ENCODE measurements at regions not wholly inside any gene's neighbourhood (a gene's known extent, or its start where the extent isn't known, plus 50 kb on each side); places are given as distances from the start of the nearest gene placed in this dataset.
"Not testable (repeated sequence)": the region's sequence is repeated elsewhere in the genome, so short reads cannot be mapped to it uniquely, and the experiment has no call there.

DNA sequence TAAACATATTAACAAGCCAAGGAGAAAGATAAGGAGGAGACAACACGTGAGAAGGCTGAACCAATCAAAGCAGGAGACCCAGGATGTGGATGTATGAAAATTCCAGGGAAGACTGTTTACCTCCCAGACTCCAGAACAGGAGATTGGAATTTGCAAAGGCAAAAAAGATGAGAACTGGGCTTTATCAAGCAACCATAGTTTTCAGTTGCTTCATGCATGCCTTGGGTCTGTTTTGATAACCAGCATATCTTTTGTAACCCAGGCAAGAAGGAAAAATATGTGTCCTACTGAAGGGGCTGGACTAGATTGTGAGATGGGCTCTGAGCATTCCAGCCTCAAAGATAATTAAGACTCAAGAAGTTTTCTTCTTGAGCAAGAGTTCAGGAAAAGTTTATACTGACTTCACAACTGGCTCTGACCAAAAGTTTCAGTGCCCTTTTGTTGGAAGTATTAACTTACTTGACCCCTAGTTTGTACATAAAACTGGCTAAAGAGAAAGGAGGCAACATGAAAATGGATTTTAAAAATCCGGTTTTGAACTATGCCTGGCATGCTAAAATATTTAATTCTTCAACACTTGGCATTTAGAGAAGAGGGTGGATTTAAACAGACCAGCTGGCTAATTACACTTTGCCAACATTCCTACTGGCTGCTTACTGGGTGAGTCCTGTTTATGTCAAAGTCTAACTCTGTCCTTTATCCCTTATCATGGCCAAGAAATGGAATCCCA is 79.3 kb upstream of the CD28 start:
- H3K27ac ChIP-seq (ENCODE audit: low read length), result peak overlapping the region; percentile 69
- peak; percentile 78 for DNase-seq
- H3K9me3 ChIP-seq (replicated peaks; ENCODE audit: control insufficient read depth, low read depth, low read length), result no peaks in the 10 kb centered on the region
- no peak overlapping the region for H3K4me3 ChIP-seq (ENCODE audit: low read length)
- H3K27me3 ChIP-seq (ENCODE audit: control insufficient read depth, insufficient read depth, low read length), result no peaks in the 10 kb centered on the region
- WGBS (ENCODE audit: insufficient coverage), result 29% methylated on average over 1 of the region's 2 CpGs
- H3K4me1 ChIP-seq (ENCODE audit: control insufficient read depth, insufficient read depth, low read length), result peaks cover 23% of the 10 kb centered on the region
- H3K36me3 ChIP-seq (ENCODE audit: control insufficient read depth, insufficient read depth, low read length), result no peaks in the 10 kb centered on the region

- Histone ChIP-seq H3K9me3 (replicated peaks; ENCODE audit: control insufficient read depth, low read depth, low read length) (no peaks in the 10 kb centered on the region), H3K36me3 (ENCODE audit: control insufficient read depth, insufficient read depth, low read length) (no peaks in the 10 kb centered on the region), H3K4me3 (ENCODE audit: low read length) (no peak overlapping the region), H3K27ac (ENCODE audit: low read length) (no peak overlapping the region), H3K27me3 (ENCODE audit: control insufficient read depth, insufficient read depth, low read length) (no peaks in the 10 kb centered on the region), H3K4me1 (ENCODE audit: control insufficient read depth, insufficient read depth, low read length) (peaks cover 23% of the 10 kb centered on the region)
- 100% methylated on average over 1 of the region's 2 CpGs for WGBS (ENCODE audit: insufficient coverage)
- DNase-seq, result no peak
Observed at GRCh38 chr2:203629699-203630098, 76.7 kb upstream of the CD28 start.

DNA sequence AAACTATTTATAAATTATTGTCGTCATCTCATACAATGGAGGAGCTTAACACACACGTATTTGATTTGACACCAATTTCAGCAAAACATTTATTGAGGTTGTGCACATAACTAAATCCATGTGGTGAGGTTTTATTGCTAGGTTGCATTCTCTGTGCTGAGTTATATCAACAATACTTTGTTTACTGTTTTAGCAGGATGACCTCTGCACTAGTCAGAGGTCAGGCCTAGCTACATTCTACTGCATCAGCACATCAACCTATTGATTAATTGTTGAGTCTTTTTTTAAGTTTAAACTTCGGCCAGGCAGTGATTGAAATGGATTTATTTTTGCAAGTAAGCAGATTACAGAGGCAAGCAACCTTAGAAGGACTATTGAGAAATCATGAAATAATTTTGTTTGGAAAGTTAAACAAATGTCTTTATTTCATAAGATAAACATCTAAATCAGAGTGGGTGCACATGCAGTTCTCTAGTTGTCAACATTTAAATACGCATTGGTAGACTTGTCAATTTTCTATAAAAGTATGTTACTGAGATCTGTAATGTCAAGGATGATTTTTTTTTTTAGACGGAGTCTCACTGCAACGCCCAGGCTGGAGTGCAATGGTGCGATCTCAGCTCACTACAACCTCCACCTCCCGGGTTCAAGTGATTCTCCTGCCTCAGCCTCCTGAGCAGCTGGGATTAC is 75.2 kb upstream of the CD28 start:
- no peaks in the 10 kb centered on the region for H3K36me3 ChIP-seq (ENCODE audit: control insufficient read depth, insufficient read depth, low read length)
- H3K27ac ChIP-seq (ENCODE audit: low read length), result no peak overlapping the region
- peaks cover 16% of the 10 kb centered on the region for H3K4me1 ChIP-seq (ENCODE audit: control insufficient read depth, insufficient read depth, low read length)
- no peaks in the 10 kb centered on the region for H3K9me3 ChIP-seq (replicated peaks; ENCODE audit: control insufficient read depth, low read depth, low read length)
- H3K27me3 ChIP-seq (ENCODE audit: control insufficient read depth, insufficient read depth, low read length), result no peaks in the 10 kb centered on the region
- DNase-seq, result no peak
- WGBS (ENCODE audit: insufficient coverage), result 100% methylated on average over 1 of the region's 8 CpGs
- no peak overlapping the region for H3K4me3 ChIP-seq (ENCODE audit: low read length)

DNA sequence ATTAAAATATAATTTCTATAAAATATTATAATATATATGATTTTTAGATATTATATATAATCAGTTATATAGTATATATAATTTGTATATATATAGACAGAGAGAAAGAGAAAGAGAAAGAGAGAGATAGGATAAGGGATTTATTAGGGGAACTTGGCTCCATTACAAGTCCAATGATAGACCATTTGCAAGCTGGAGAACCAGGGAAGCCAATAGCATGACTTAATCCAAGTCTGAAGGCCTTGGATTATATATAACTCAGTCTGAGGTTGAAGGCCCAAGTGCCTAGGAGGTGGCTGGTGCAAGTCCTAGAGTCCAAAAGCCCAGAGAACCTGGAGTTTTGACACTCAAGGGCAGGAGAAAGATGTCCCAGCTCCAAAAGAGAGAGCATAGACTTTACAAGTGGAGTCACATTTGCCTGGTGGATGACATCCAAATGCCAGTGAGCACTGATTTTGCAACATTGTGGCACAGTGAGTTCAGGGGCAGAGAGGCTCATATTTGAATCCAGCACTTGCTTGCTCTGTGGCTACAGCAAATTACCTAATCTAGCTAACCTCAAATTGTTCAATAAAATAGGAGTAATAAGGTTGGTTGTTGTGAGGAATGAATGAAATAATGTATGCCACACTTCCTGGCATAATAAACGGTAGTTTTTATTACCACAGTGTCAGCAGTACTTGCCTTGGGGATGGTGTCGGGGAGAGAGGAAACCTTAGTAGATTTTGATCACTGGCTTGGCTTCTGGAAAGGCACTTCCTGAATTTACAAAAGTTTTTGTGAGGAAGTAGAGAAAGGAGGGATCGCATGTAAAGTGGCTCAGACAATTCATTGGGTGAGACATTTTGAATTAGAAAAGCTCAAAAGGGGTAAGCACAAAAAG is 69.6 kb upstream of the CD28 start:
- no peaks in the 10 kb centered on the region for H3K27me3 ChIP-seq (ENCODE audit: control insufficient read depth, insufficient read depth, low read length)
- H3K4me3 ChIP-seq (ENCODE audit: low read length), result no peak overlapping the region
- peak; percentile 37 for DNase-seq
- no peaks in the 10 kb centered on the region for H3K36me3 ChIP-seq (ENCODE audit: control insufficient read depth, insufficient read depth, low read length)
- no peaks in the 10 kb centered on the region for H3K9me3 ChIP-seq (replicated peaks; ENCODE audit: control insufficient read depth, low read depth, low read length)
- WGBS (ENCODE audit: insufficient coverage), result 55% methylated on average over 2 of the region's 3 CpGs
- peak overlapping the region; percentile 35 for H3K27ac ChIP-seq (ENCODE audit: low read length)
- H3K4me1 ChIP-seq (ENCODE audit: control insufficient read depth, insufficient read depth, low read length), result peaks cover 4% of the 10 kb centered on the region

DNA sequence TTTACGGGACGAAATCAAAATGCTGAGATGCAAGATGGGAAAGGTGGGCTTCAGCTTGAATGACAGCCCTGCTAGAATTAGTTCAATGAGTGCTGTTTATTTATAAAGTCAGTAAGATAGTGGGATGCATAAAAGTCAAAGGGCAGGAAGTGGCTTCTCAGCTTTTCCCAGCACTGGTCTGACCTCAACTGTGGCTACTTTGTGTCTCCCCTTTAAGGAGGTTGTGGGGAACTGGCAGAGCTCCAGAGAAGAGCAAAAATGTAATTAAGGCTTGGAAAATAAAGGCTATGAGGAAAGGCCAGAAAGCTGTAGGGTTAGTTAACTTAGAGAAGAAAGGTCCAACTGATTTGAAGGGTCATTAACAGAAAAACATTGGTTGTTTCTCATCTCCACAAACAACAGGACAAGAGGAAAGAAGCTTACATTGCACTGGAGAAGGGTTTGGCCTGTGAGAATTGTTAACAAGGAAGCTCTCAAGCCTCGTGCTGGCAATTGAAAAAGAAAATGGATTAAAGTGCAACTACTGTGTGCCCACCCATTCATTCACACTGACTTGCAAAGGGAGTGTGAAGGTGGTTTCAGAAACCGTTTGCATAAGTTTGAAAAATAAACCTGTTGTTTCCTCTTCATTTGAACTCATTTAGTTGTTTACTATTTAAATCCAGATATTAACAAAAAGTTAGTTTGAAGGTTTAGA is 68.8 kb upstream of the CD28 start:
- Histone ChIP-seq H3K9me3 (replicated peaks; ENCODE audit: control insufficient read depth, low read depth, low read length) (no peaks in the 10 kb centered on the region), H3K4me1 (ENCODE audit: control insufficient read depth, insufficient read depth, low read length) (peaks cover 4% of the 10 kb centered on the region), H3K36me3 (ENCODE audit: control insufficient read depth, insufficient read depth, low read length) (no peaks in the 10 kb centered on the region), H3K27me3 (ENCODE audit: control insufficient read depth, insufficient read depth, low read length) (no peaks in the 10 kb centered on the region), H3K27ac (ENCODE audit: low read length) (peak overlapping the region; percentile 35), H3K4me3 (ENCODE audit: low read length) (no peak overlapping the region)
- DNase-seq, result no peak
- 82% methylated on average over 2 of the region's 4 CpGs for WGBS (ENCODE audit: insufficient coverage)

DNA sequence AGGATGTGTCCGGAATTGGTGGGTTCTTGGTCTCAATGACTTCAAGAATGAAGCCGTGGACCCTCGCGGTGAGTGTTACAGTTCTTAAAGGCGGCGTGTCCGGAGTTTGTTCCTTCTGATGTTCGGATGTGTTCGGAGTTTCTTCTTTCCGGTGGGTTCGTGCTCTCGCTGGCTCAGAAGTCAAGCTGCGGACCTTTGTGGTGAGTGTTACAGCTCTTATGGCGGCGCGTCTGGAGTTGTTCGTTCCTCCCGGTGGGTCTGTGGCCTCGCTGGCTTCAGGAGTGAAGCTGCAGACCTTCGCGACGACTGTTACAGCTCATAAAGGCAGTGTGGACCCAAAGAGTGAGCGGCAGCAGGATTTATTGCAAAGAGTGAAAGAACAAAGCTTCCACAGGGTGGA is 64.6 kb upstream of the CD28 start:
- not testable (repeated sequence) for H3K27ac ChIP-seq (ENCODE audit: low read length); H3K4me1 ChIP-seq (ENCODE audit: control insufficient read depth, insufficient read depth, low read length); H3K36me3 ChIP-seq (ENCODE audit: control insufficient read depth, insufficient read depth, low read length); H3K4me3 ChIP-seq (ENCODE audit: low read length); H3K9me3 ChIP-seq (replicated peaks; ENCODE audit: control insufficient read depth, low read depth, low read length); DNase-seq; H3K27me3 ChIP-seq (ENCODE audit: control insufficient read depth, insufficient read depth, low read length)
- 95% methylated on average over 23 of the region's 23 CpGs for WGBS (ENCODE audit: insufficient coverage)

- not testable (repeated sequence) for H3K27me3 ChIP-seq (ENCODE audit: control insufficient read depth, insufficient read depth, low read length); H3K4me3 ChIP-seq (ENCODE audit: low read length); H3K9me3 ChIP-seq (replicated peaks; ENCODE audit: control insufficient read depth, low read depth, low read length); H3K36me3 ChIP-seq (ENCODE audit: control insufficient read depth, insufficient read depth, low read length); H3K27ac ChIP-seq (ENCODE audit: low read length); DNase-seq; H3K4me1 ChIP-seq (ENCODE audit: control insufficient read depth, insufficient read depth, low read length)
- WGBS (ENCODE audit: insufficient coverage), result 97% methylated on average over 34 of the region's 35 CpGs
Observed at GRCh38 chr2:203642841-203643240, 63.6 kb upstream of the CD28 start.

DNA sequence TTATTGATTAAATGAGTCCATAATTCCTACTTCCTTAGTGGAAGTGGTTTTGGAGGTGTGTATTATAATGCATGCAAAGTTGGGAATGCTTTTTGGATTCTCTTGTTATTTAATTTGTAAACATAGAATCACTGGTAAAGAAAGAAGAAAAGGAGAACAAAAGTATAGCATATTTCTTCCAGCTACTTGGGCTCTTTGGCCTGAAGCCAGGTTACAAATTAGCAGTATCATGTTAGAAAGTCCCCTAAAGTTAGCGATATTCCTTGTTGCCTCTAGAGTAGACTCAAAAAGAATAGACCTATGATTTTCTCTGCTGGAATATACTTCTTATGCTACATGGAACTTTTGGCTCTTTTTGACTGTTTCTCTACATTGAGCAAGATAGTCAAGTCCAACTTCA is 60.6 kb upstream of the CD28 start:
- no peaks in the 10 kb centered on the region for H3K27me3 ChIP-seq (ENCODE audit: control insufficient read depth, insufficient read depth, low read length)
- H3K4me3 ChIP-seq (ENCODE audit: low read length), result no peak overlapping the region
- WGBS (ENCODE audit: insufficient coverage), result 67% methylated on average over 1 of the region's 1 CpG
- peaks cover 10% of the 10 kb centered on the region for H3K4me1 ChIP-seq (ENCODE audit: control insufficient read depth, insufficient read depth, low read length)
- no peak for DNase-seq
- no peak overlapping the region for H3K27ac ChIP-seq (ENCODE audit: low read length)
- no peaks in the 10 kb centered on the region for H3K9me3 ChIP-seq (replicated peaks; ENCODE audit: control insufficient read depth, low read depth, low read length)
- H3K36me3 ChIP-seq (ENCODE audit: control insufficient read depth, insufficient read depth, low read length), result no peaks in the 10 kb centered on the region

GRCh38 chr2:203646266-203646864 is 60.1 kb upstream of the CD28 start:
- no peak for DNase-seq
- Histone ChIP-seq H3K27me3 (ENCODE audit: control insufficient read depth, insufficient read depth, low read length) (no peaks in the 10 kb centered on the region), H3K4me1 (ENCODE audit: control insufficient read depth, insufficient read depth, low read length) (peaks cover 14% of the 10 kb centered on the region), H3K27ac (ENCODE audit: low read length) (no peak overlapping the region), H3K4me3 (ENCODE audit: low read length) (no peak overlapping the region), H3K36me3 (ENCODE audit: control insufficient read depth, insufficient read depth, low read length) (no peaks in the 10 kb centered on the region), H3K9me3 (replicated peaks; ENCODE audit: control insufficient read depth, low read depth, low read length) (no peaks in the 10 kb centered on the region)
- WGBS (ENCODE audit: insufficient coverage), result 92% methylated on average over 9 of the region's 10 CpGs

All from muscle of leg (tissue), 3 donors.